GM18909 (cell line): ENCODE measurements at regions not wholly inside any gene's neighbourhood (a gene's known extent, or its start where the extent isn't known, plus 50 kb on each side); places are given as distances from the start of the nearest gene placed in this dataset.

Source experiments
- ATAC-seq: cut with Tn5 transposase; IDR thresholded peaks from one replicate; pipeline ENCODE4 v1.9.1; 2021; ENCODE audit warnings: mild to moderate bottlenecking; ENCODE audit not compliant: unreplicated experiment, poor library complexity

GRCh38 chr17:74055508-74056160, 147.8 kb upstream of the RPL38 start:
- ATAC-seq, result no peak

GRCh38 chr17:74059479-74060240, 143.8 kb upstream of the RPL38 start:
- ATAC-seq, result no peak

- no peak for ATAC-seq
Observed at GRCh38 chr17:74061758-74062157, 141.7 kb upstream of the RPL38 start.

- no peak for ATAC-seq
Observed at GRCh38 chr17:74062234-74062633, 141.2 kb upstream of the RPL38 start.

- ATAC-seq, result no peak
Observed at GRCh38 chr17:74063439-74063838, 140.0 kb upstream of the RPL38 start.

GRCh38 chr17:74070374-74070773, 133.1 kb upstream of the RPL38 start:
- no peak for ATAC-seq

GRCh38 chr17:74070998-74071679, 132.3 kb upstream of the RPL38 start:
- ATAC-seq, result no peak

- ATAC-seq, result no peak
Observed at GRCh38 chr17:74072340-74072739, 131.1 kb upstream of the RPL38 start.

- no peak for ATAC-seq
Observed at GRCh38 chr17:74076446-74076845, 127.0 kb upstream of the RPL38 start.

GRCh38 chr17:74077231-74077630, 126.2 kb upstream of the RPL38 start:
- ATAC-seq, result no peak

GRCh38 chr17:74078363-74078941, 125.0 kb upstream of the RPL38 start:
- ATAC-seq, result no peak

- ATAC-seq, result no peak
Observed at GRCh38 chr17:74079537-74080300, 123.8 kb upstream of the RPL38 start.

- no peak for ATAC-seq
Observed at GRCh38 chr17:74080656-74081582, 122.6 kb upstream of the RPL38 start.

GRCh38 chr17:74082886-74083285, 120.6 kb upstream of the RPL38 start:
- no peak for ATAC-seq

GRCh38 chr17:74083321-74083720, 120.2 kb upstream of the RPL38 start:
- no peak for ATAC-seq

GRCh38 chr17:74085434-74085833, 118.0 kb upstream of the RPL38 start:
- ATAC-seq, result no peak

- ATAC-seq, result no peak
Observed at GRCh38 chr17:74087002-74087585, 116.4 kb upstream of the RPL38 start.

GRCh38 chr17:74088285-74088933, 115.1 kb upstream of the RPL38 start:
- ATAC-seq, result no peak
